Choroid plexus epithelial cell (primary cell): ENCODE measurements at regions not wholly inside any gene's neighbourhood (a gene's known extent, or its start where the extent isn't known, plus 50 kb on each side); places are given as distances from the start of the nearest gene placed in this dataset.

Experiments
- DNase-seq: peaks from one replicate; pipeline ENCODE4 v3.0.0-alpha.2; 2010; ENCODE audit warnings: low read depth
- H3K4me3 ChIP-seq: 2 replicates; pipeline ENCODE4 v1.5.1; 2011; ENCODE audit warnings: low read depth, mild to moderate bottlenecking, control low read depth, low read length, moderate library complexity
- CTCF ChIP-seq: conservative IDR thresholded peaks from 2 replicates; pipeline ENCODE4 v1.5.1; 2011; ENCODE audit warnings: low read depth, mild to moderate bottlenecking, control low read depth, inconsistent platforms, low read length, moderate library complexity

GRCh38 chr5:163635631-163636030 lies 130.2 kb downstream of the MAT2B start:
- no peak for DNase-seq
- no peak overlapping the region for H3K4me3 ChIP-seq
- TF ChIP-seq CTCF = no peak

- no peak overlapping the region for H3K4me3 ChIP-seq
- no peak for TF ChIP-seq CTCF
- no peak for DNase-seq
Measured at GRCh38 chr5:163642904-163643303, 137.5 kb downstream of the MAT2B start.

- no peak for DNase-seq
- no peak for TF ChIP-seq CTCF
- no peak overlapping the region for H3K4me3 ChIP-seq
Measured at GRCh38 chr5:163645421-163646416, 140.3 kb downstream of the MAT2B start.

GRCh38 chr5:163649514-163649913 lies 144.1 kb downstream of the MAT2B start:
- H3K4me3 ChIP-seq = no peak overlapping the region
- DNase-seq = peak; percentile 94
- TF ChIP-seq CTCF = no peak

- DNase-seq = no peak
- TF ChIP-seq CTCF = no peak
- H3K4me3 ChIP-seq = no peak overlapping the region
Measured at GRCh38 chr5:163653526-163653925, 148.1 kb downstream of the MAT2B start.

- H3K4me3 ChIP-seq = no peak overlapping the region
- peak; percentile 3 for DNase-seq
- no peak for TF ChIP-seq CTCF
Measured at GRCh38 chr5:163658702-163659567, 153.5 kb downstream of the MAT2B start.
